DND-41 (cell line): ENCODE measurements at regions not wholly inside any gene's neighbourhood (a gene's known extent, or its start where the extent isn't known, plus 50 kb on each side); places are given as distances from the start of the nearest gene placed in this dataset.

Experiments
- EZH2 ChIP-seq: IDR thresholded peaks from 3 replicates; pipeline ENCODE4 v1.6.1; 2012; ENCODE audit warnings: borderline replicate concordance, low read depth, mild to moderate bottlenecking, moderate library complexity, low read length, inconsistent platforms; ENCODE audit not compliant: severe bottlenecking
- TF ChIP-seq, protein P1 (sequence below): IDR thresholded peaks from 2 replicates; pipeline ENCODE4 v1.5.1; 2012; ENCODE audit warnings: borderline replicate concordance, low read length, moderate library complexity, mild to moderate bottlenecking; ENCODE audit not compliant: poor library complexity, severe bottlenecking; ENCODE audit errors: extremely low read depth

- TF ChIP-seq, protein P1, sequence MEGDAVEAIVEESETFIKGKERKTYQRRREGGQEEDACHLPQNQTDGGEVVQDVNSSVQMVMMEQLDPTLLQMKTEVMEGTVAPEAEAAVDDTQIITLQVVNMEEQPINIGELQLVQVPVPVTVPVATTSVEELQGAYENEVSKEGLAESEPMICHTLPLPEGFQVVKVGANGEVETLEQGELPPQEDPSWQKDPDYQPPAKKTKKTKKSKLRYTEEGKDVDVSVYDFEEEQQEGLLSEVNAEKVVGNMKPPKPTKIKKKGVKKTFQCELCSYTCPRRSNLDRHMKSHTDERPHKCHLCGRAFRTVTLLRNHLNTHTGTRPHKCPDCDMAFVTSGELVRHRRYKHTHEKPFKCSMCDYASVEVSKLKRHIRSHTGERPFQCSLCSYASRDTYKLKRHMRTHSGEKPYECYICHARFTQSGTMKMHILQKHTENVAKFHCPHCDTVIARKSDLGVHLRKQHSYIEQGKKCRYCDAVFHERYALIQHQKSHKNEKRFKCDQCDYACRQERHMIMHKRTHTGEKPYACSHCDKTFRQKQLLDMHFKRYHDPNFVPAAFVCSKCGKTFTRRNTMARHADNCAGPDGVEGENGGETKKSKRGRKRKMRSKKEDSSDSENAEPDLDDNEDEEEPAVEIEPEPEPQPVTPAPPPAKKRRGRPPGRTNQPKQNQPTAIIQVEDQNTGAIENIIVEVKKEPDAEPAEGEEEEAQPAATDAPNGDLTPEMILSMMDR, result no peak
- no peak for TF ChIP-seq EZH2
Observed at GRCh38 chr11:91585035-91585801, 639.4 kb upstream of the FAT3 start.
